NK-92 treated with Interleukin-12 subunit alpha and Interleukin-12 subunit beta, amount 100 ng/mL, for 24 hours (cell line): ENCODE measurements at regions not wholly inside any gene's neighbourhood (a gene's known extent, or its start where the extent isn't known, plus 50 kb on each side); places are given as distances from the start of the nearest gene placed in this dataset.

ENCODE experiments used
- DNase-seq: peaks from one replicate; lab custom pipeline; 2025; lab: John Stamatoyannopoulos, UW

GRCh38 chr4:107317611-107318010 is 281.5 kb upstream of the DKK2 start:
- no peak for DNase-seq

- DNase-seq = no peak
These were observed 279.5 kb upstream of the DKK2 start for GRCh38 chr4:107315584-107315983.

GRCh38 chr4:107314156-107314555 is 278.0 kb upstream of the DKK2 start:
- DNase-seq = no peak

GRCh38 chr4:107312366-107312765 is 276.3 kb upstream of the DKK2 start:
- no peak for DNase-seq

- no peak for DNase-seq
These were observed 268.7 kb upstream of the DKK2 start for GRCh38 chr4:107304699-107305286.

GRCh38 chr4:107299646-107300045 is 263.5 kb upstream of the DKK2 start:
- no peak for DNase-seq

GRCh38 chr4:107292979-107293378 is 256.9 kb upstream of the DKK2 start:
- DNase-seq = no peak

GRCh38 chr4:107283587-107284559 is 247.8 kb upstream of the DKK2 start:
- no peak for DNase-seq

GRCh38 chr4:107279733-107280132 is 243.6 kb upstream of the DKK2 start:
- no peak for DNase-seq

- no peak for DNase-seq
These were observed 242.8 kb upstream of the DKK2 start for GRCh38 chr4:107278791-107279483.

GRCh38 chr4:107276052-107276451 is 239.9 kb upstream of the DKK2 start:
- DNase-seq = no peak

- no peak for DNase-seq
These were observed 239.1 kb upstream of the DKK2 start for GRCh38 chr4:107275225-107275624.

- no peak for DNase-seq
These were observed 234.5 kb upstream of the DKK2 start for GRCh38 chr4:107270614-107271013.

- DNase-seq = no peak
These were observed 233.1 kb upstream of the DKK2 start for GRCh38 chr4:107269175-107269574.

- DNase-seq = no peak
These were observed 229.7 kb upstream of the DKK2 start for GRCh38 chr4:107265859-107266258.

GRCh38 chr4:107261241-107261874 is 225.2 kb upstream of the DKK2 start:
- DNase-seq = no peak

- DNase-seq = no peak
These were observed 222.2 kb upstream of the DKK2 start for GRCh38 chr4:107258359-107258758.

- no peak for DNase-seq
These were observed 219.5 kb upstream of the DKK2 start for GRCh38 chr4:107255596-107255995.

- no peak for DNase-seq
These were observed 219.0 kb upstream of the DKK2 start for GRCh38 chr4:107255114-107255513.

- no peak for DNase-seq
These were observed 217.5 kb upstream of the DKK2 start for GRCh38 chr4:107253579-107254068.

- DNase-seq = no peak
These were observed 217.0 kb upstream of the DKK2 start for GRCh38 chr4:107253090-107253489.

- no peak for DNase-seq
These were observed 216.5 kb upstream of the DKK2 start for GRCh38 chr4:107252571-107252970.
